ENCODE measurements at regions not wholly inside any gene's neighbourhood (a gene's known extent, or its start where the extent isn't known, plus 50 kb on each side); places are given as distances from the start of the nearest gene placed in this dataset.

GRCh38 chr1:11595285-11595684, 58.9 kb downstream of the FBXO2 start (continued):
- TF ChIP-seq, protein P1, sequence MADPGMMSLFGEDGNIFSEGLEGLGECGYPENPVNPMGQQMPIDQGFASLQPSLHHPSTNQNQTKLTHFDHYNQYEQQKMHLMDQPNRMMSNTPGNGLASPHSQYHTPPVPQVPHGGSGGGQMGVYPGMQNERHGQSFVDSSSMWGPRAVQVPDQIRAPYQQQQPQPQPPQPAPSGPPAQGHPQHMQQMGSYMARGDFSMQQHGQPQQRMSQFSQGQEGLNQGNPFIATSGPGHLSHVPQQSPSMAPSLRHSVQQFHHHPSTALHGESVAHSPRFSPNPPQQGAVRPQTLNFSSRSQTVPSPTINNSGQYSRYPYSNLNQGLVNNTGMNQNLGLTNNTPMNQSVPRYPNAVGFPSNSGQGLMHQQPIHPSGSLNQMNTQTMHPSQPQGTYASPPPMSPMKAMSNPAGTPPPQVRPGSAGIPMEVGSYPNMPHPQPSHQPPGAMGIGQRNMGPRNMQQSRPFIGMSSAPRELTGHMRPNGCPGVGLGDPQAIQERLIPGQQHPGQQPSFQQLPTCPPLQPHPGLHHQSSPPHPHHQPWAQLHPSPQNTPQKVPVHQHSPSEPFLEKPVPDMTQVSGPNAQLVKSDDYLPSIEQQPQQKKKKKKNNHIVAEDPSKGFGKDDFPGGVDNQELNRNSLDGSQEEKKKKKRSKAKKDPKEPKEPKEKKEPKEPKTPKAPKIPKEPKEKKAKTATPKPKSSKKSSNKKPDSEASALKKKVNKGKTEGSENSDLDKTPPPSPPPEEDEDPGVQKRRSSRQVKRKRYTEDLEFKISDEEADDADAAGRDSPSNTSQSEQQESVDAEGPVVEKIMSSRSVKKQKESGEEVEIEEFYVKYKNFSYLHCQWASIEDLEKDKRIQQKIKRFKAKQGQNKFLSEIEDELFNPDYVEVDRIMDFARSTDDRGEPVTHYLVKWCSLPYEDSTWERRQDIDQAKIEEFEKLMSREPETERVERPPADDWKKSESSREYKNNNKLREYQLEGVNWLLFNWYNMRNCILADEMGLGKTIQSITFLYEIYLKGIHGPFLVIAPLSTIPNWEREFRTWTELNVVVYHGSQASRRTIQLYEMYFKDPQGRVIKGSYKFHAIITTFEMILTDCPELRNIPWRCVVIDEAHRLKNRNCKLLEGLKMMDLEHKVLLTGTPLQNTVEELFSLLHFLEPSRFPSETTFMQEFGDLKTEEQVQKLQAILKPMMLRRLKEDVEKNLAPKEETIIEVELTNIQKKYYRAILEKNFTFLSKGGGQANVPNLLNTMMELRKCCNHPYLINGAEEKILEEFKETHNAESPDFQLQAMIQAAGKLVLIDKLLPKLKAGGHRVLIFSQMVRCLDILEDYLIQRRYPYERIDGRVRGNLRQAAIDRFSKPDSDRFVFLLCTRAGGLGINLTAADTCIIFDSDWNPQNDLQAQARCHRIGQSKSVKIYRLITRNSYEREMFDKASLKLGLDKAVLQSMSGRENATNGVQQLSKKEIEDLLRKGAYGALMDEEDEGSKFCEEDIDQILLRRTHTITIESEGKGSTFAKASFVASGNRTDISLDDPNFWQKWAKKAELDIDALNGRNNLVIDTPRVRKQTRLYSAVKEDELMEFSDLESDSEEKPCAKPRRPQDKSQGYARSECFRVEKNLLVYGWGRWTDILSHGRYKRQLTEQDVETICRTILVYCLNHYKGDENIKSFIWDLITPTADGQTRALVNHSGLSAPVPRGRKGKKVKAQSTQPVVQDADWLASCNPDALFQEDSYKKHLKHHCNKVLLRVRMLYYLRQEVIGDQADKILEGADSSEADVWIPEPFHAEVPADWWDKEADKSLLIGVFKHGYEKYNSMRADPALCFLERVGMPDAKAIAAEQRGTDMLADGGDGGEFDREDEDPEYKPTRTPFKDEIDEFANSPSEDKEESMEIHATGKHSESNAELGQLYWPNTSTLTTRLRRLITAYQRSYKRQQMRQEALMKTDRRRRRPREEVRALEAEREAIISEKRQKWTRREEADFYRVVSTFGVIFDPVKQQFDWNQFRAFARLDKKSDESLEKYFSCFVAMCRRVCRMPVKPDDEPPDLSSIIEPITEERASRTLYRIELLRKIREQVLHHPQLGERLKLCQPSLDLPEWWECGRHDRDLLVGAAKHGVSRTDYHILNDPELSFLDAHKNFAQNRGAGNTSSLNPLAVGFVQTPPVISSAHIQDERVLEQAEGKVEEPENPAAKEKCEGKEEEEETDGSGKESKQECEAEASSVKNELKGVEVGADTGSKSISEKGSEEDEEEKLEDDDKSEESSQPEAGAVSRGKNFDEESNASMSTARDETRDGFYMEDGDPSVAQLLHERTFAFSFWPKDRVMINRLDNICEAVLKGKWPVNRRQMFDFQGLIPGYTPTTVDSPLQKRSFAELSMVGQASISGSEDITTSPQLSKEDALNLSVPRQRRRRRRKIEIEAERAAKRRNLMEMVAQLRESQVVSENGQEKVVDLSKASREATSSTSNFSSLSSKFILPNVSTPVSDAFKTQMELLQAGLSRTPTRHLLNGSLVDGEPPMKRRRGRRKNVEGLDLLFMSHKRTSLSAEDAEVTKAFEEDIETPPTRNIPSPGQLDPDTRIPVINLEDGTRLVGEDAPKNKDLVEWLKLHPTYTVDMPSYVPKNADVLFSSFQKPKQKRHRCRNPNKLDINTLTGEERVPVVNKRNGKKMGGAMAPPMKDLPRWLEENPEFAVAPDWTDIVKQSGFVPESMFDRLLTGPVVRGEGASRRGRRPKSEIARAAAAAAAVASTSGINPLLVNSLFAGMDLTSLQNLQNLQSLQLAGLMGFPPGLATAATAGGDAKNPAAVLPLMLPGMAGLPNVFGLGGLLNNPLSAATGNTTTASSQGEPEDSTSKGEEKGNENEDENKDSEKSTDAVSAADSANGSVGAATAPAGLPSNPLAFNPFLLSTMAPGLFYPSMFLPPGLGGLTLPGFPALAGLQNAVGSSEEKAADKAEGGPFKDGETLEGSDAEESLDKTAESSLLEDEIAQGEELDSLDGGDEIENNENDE (IDR thresholded peaks at IDR 0.05; ENCODE audit: insufficient replicate concordance, low read length), result no peak
- no peak for TF ChIP-seq TAF1 (IDR thresholded peaks at IDR 0.05; ENCODE audit: low read depth, low read length)
- TF ChIP-seq TAF7 (optimal IDR thresholded peaks at IDR 0.05; ENCODE audit: borderline replicate concordance, low read depth, low read length), result no peak
- TF ChIP-seq SRF (IDR thresholded peaks at IDR 0.05; ENCODE audit: low read depth, low read length), result no peak

Measured in H1 (cell line).